ENCODE measurements at regions not wholly inside any gene's neighbourhood (a gene's known extent, or its start where the extent isn't known, plus 50 kb on each side); places are given as distances from the start of the nearest gene placed in this dataset.

DNA sequence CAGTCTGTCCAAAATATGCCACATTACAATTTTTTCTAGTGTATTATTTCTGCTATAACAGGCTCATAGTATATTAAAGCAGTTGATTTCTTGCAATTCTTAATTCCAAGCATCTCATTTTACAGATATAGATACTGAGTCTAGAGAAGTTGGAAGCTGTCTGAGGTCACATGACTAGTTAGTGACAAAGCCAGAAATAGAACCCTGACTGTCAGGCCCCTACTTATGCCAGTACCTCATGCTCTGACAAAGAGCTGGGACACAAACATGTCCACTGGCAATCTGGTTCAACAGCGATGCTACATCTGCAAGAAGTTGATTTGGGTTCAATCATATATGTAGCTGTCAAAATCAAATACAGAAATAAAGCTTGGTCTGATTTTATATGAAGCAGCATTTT lies 750.4 kb upstream of the FAM98A start:
- no TSS peak for BruUV-seq (replicated peaks)
- Histone ChIP-seq H3K9me3 (ENCODE audit: low read length) (no peaks in the 10 kb centered on the region), H3K4me2 (ENCODE audit: low read length) (no peak overlapping the region), H3K36me3 (ENCODE audit: insufficient read depth, low read length) (no peaks in the 10 kb centered on the region), H3K79me2 (ENCODE audit: insufficient read depth, low read depth, low read length) (no peaks in the 10 kb centered on the region), H3K9me2 (ENCODE audit: insufficient read depth, low read length) (no peaks in the 10 kb centered on the region), H3K4me3 (ENCODE audit: low read depth, low read length, poor library complexity, severe bottlenecking) (no peak overlapping the region), H3K27ac (ENCODE audit: low read depth, low read length, poor library complexity, severe bottlenecking) (no peak overlapping the region), H2AFZ (ENCODE audit: low read length) (no peak overlapping the region), H3K4me1 (ENCODE audit: insufficient read depth, low read length, poor library complexity, severe bottlenecking) (no peaks in the 10 kb centered on the region), H4K20me1 (ENCODE audit: insufficient read depth, low read length) (no peaks in the 10 kb centered on the region)
- POLR2A ChIA-PET = no interaction called here
- CTCF ChIA-PET (ENCODE audit: unreplicated experiment) = no interaction called here
- no peak for DNase-seq (ENCODE audit: low spot score)
- intact Hi-C loops (cut with micrococcal nuclease; ENCODE audit: unreplicated experiment) = no loop called here
- TF ChIP-seq, protein P1, sequence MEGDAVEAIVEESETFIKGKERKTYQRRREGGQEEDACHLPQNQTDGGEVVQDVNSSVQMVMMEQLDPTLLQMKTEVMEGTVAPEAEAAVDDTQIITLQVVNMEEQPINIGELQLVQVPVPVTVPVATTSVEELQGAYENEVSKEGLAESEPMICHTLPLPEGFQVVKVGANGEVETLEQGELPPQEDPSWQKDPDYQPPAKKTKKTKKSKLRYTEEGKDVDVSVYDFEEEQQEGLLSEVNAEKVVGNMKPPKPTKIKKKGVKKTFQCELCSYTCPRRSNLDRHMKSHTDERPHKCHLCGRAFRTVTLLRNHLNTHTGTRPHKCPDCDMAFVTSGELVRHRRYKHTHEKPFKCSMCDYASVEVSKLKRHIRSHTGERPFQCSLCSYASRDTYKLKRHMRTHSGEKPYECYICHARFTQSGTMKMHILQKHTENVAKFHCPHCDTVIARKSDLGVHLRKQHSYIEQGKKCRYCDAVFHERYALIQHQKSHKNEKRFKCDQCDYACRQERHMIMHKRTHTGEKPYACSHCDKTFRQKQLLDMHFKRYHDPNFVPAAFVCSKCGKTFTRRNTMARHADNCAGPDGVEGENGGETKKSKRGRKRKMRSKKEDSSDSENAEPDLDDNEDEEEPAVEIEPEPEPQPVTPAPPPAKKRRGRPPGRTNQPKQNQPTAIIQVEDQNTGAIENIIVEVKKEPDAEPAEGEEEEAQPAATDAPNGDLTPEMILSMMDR (conservative IDR thresholded peaks at IDR 0.05; ENCODE audit: low read length) = no peak
- no peak for TF ChIP-seq EZH2phosphoT487 (IDR thresholded peaks at IDR 0.05; ENCODE audit: borderline replicate concordance, low read depth, low read length)

DNA sequence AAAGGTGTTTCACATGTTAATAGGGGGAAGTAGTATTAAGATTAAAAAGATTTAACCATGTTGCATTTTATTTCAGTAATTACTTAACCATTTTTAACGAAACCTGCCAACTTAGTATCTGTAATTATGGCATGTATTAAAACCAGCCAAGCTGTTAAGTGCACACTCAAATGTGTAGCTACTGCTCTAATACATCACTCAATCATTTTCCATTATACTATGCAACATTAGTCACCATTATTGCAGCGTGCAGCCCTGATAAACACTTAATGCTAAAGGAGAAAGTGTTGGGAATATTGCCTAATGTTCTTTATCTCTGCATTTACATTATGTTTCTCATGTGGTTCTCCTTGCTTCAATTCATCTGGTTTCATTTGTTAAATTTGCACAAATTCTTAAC lies 745.9 kb upstream of the FAM98A start:
- H3K4me1 ChIP-seq (ENCODE audit: insufficient read depth, low read length, poor library complexity, severe bottlenecking) = no peaks in the 10 kb centered on the region
- CTCF ChIA-PET (ENCODE audit: unreplicated experiment) = no interaction called here
- DNase-seq (ENCODE audit: low spot score) = no peak
- intact Hi-C loops (cut with micrococcal nuclease; ENCODE audit: unreplicated experiment) = no loop called here
- H3K4me3 ChIP-seq (ENCODE audit: low read depth, low read length, poor library complexity, severe bottlenecking) = no peak overlapping the region
- no peaks in the 10 kb centered on the region for H4K20me1 ChIP-seq (ENCODE audit: insufficient read depth, low read length)
- H2AFZ ChIP-seq (ENCODE audit: low read length) = no peak overlapping the region
- H3K9me2 ChIP-seq (ENCODE audit: insufficient read depth, low read length) = no peaks in the 10 kb centered on the region
- POLR2A ChIA-PET = interaction anchor here (1.2 kb wide), 1 partner anchor 582 kb away, joined by 3 read pairs; no protein-coding TSS in a partner anchor
- no TSS peak for BruUV-seq (replicated peaks)
- H3K9me3 ChIP-seq (ENCODE audit: low read length) = no peaks in the 10 kb centered on the region
- no peak overlapping the region for H3K4me2 ChIP-seq (ENCODE audit: low read length)
- H3K36me3 ChIP-seq (ENCODE audit: insufficient read depth, low read length) = no peaks in the 10 kb centered on the region
- no peaks in the 10 kb centered on the region for H3K79me2 ChIP-seq (ENCODE audit: insufficient read depth, low read depth, low read length)
- no peak overlapping the region for H3K27ac ChIP-seq (ENCODE audit: low read depth, low read length, poor library complexity, severe bottlenecking)
- TF ChIP-seq, protein P1 (conservative IDR thresholded peaks at IDR 0.05; ENCODE audit: low read length) = no peak
- no peak for TF ChIP-seq EZH2phosphoT487 (IDR thresholded peaks at IDR 0.05; ENCODE audit: borderline replicate concordance, low read depth, low read length)

DNA sequence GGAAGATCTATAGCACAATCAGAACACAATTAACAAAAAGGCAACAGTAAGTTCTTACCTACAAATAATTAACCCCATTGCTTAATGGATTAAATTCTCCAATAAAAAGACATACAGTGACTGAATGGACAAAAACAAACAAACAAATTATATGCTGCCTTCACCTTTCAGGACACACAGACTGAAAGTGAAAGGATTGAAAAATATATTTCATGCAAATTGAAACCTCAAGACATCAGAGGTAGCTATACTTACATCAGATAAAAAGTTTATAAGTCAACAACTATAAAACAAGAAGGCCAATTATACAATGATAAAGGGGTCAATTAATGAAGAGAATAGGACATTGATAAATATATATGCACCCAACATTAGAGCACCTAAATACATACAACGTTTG lies 741.2 kb upstream of the FAM98A start:
- H3K36me3 ChIP-seq (ENCODE audit: insufficient read depth, low read length) = no peaks in the 10 kb centered on the region
- H2AFZ ChIP-seq (ENCODE audit: low read length) = no peak overlapping the region
- POLR2A ChIA-PET = interaction anchor here (0.7 kb wide), 1 partner anchor 149 kb away, joined by 6 read pairs; no protein-coding TSS in a partner anchor
- H3K9me3 ChIP-seq (ENCODE audit: low read length) = no peaks in the 10 kb centered on the region
- H4K20me1 ChIP-seq (ENCODE audit: insufficient read depth, low read length) = no peaks in the 10 kb centered on the region
- no peaks in the 10 kb centered on the region for H3K79me2 ChIP-seq (ENCODE audit: insufficient read depth, low read depth, low read length)
- no peak overlapping the region for H3K4me3 ChIP-seq (ENCODE audit: low read depth, low read length, poor library complexity, severe bottlenecking)
- intact Hi-C loops (cut with micrococcal nuclease; ENCODE audit: unreplicated experiment) = no loop called here
- TF ChIP-seq EZH2phosphoT487 (IDR thresholded peaks at IDR 0.05; ENCODE audit: borderline replicate concordance, low read depth, low read length) = no peak
- TF ChIP-seq, protein P1 (conservative IDR thresholded peaks at IDR 0.05; ENCODE audit: low read length) = no peak
- H3K9me2 ChIP-seq (ENCODE audit: insufficient read depth, low read length) = no peaks in the 10 kb centered on the region
- no peak for DNase-seq (ENCODE audit: low spot score)
- H3K27ac ChIP-seq (ENCODE audit: low read depth, low read length, poor library complexity, severe bottlenecking) = no peak overlapping the region
- CTCF ChIA-PET (ENCODE audit: unreplicated experiment) = no interaction called here
- no peak overlapping the region for H3K4me2 ChIP-seq (ENCODE audit: low read length)
- H3K4me1 ChIP-seq (ENCODE audit: insufficient read depth, low read length, poor library complexity, severe bottlenecking) = no peaks in the 10 kb centered on the region
- no TSS peak for BruUV-seq (replicated peaks)

All from OCI-LY7 (cell line).